Kidney epithelial cell (primary cell): ENCODE measurements at regions not wholly inside any gene's neighbourhood (a gene's known extent, or its start where the extent isn't known, plus 50 kb on each side); places are given as distances from the start of the nearest gene placed in this dataset.

Source experiments
- DNase-seq: peaks from one replicate; pipeline ENCODE4 v3.0.0-alpha.2; 2010; ENCODE audit warnings: low read depth
- H3K27me3 ChIP-seq: 2 replicates; pipeline ENCODE4 v1.6.0; 2011; ENCODE audit warnings: low read length; ENCODE audit not compliant: control insufficient read depth, insufficient read depth
- H3K36me3 ChIP-seq: 2 replicates; pipeline ENCODE4 v1.5.1; 2011; ENCODE audit warnings: low read length; ENCODE audit not compliant: control insufficient read depth, insufficient read depth
- H3K4me3 ChIP-seq: 2 replicates; pipeline ENCODE4 v1.5.1; 2011; ENCODE audit warnings: low read depth, mild to moderate bottlenecking, control low read depth, low read length
- TF ChIP-seq, protein P1 (sequence below): IDR thresholded peaks from 2 replicates; pipeline ENCODE4 v1.5.1; 2011; ENCODE audit warnings: mild to moderate bottlenecking, moderate library complexity, low read length, control low read depth, inconsistent platforms; ENCODE audit not compliant: insufficient read depth, poor library complexity, severe bottlenecking

DNA sequence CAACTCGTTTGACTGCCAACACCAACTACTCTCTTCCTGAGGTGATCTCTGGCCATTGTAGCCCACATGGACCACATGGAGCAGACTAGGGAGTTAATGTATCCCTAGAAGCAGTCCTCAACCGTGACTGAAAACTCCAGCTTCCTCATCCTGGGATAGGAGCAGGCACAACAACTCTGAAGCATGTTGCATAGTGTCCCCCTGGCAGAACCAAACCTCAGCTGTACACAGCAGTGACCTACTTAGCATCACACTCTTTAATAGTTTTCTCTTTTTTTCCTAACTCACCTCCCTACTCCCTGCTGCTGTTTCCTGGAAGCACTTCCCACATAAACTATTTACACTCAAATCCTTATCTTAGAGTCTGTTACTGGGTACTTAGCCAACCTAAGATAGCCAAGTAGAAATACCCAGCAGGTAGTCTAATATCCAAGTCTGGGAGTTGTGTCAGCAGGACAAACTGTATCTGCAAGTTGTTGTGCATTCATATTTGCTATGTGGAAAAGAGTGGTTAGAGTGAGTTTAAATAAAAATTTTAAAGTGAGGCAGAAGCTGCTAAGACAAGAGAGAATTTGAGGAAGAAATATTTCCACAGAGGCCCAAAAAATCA, 228.8 kb downstream of the LTN1 start:
- no peaks in the 10 kb centered on the region for H3K27me3 ChIP-seq
- H3K36me3 ChIP-seq, result no peaks in the 10 kb centered on the region
- TF ChIP-seq, protein P1, sequence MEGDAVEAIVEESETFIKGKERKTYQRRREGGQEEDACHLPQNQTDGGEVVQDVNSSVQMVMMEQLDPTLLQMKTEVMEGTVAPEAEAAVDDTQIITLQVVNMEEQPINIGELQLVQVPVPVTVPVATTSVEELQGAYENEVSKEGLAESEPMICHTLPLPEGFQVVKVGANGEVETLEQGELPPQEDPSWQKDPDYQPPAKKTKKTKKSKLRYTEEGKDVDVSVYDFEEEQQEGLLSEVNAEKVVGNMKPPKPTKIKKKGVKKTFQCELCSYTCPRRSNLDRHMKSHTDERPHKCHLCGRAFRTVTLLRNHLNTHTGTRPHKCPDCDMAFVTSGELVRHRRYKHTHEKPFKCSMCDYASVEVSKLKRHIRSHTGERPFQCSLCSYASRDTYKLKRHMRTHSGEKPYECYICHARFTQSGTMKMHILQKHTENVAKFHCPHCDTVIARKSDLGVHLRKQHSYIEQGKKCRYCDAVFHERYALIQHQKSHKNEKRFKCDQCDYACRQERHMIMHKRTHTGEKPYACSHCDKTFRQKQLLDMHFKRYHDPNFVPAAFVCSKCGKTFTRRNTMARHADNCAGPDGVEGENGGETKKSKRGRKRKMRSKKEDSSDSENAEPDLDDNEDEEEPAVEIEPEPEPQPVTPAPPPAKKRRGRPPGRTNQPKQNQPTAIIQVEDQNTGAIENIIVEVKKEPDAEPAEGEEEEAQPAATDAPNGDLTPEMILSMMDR, result no peak
- DNase-seq, result no peak
- no peak overlapping the region for H3K4me3 ChIP-seq

DNA sequence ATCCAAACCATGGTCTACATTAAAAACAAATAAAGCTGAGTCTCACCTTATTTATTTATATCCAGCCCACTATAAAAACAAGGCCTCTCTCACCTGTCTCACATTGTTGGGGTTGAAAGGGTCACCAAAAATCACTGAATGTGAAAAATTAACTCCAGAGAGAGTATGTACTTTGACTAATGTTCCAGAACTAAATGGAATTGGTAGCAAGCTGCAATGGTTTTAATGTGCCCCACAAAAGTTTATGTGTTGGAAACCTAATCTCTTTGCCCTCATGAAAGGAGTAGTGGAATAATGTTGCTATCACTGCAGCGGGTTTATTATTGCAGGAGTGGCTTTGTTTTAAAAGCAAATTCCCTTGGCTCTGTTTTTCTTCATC, 230.3 kb downstream of the LTN1 start:
- Histone ChIP-seq H3K36me3 (no peaks in the 10 kb centered on the region), H3K27me3 (no peaks in the 10 kb centered on the region), H3K4me3 (no peak overlapping the region)
- DNase-seq, result no peak
- TF ChIP-seq, protein P1, result no peak

DNA sequence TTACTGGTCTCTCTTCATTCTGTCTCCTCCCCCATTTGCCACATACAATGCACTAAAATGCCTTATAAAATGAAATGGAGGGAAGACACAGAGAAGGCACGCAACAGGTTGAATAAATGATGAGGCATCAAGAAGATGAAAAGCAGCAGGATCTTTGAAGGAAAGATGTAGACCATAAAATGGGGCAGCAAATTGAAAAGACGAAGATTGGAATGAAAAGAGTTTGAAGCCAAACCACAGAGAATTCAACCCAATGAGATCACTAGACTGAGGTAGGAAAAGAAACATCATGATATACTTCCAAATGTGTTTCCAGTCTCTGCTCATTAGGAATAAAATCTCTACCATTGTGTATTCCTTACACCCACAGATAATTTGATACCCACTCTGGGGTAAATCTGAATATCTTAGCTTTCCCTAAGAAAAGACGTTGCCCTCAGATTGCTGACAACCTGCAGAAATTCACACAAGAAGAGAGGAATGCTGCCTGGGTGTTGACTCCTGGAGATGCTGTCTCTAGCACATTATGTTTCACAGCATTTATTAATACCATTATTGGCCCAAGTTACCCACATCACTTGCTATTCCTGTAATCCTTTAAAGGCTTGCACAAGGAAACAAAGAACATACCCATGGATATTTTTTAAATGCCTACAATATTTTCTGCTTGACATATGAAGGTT, 230.9 kb downstream of the LTN1 start:
- Histone ChIP-seq H3K4me3 (no peak overlapping the region), H3K27me3 (no peaks in the 10 kb centered on the region), H3K36me3 (no peaks in the 10 kb centered on the region)
- no peak for DNase-seq
- TF ChIP-seq, protein P1, result no peak

DNA sequence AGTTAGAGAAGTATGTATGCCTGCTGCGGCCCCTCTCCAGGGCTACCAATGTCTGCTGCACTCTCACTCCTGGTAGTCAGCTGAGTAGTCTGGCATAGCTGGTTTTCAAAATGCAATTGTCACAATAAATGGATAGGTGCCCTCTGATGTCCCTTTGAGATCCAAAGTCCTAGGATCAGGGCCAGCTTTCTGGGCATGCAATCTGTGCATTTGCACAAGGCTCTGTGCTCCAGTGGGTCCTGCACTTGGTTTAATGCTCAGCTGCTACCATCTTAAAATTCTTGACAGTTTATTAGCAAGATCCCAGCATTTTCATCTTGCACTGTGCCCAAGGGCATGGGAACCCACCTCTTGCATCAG, 233.8 kb downstream of the LTN1 start:
- Histone ChIP-seq H3K27me3 (no peaks in the 10 kb centered on the region), H3K4me3 (no peak overlapping the region), H3K36me3 (no peaks in the 10 kb centered on the region)
- no peak for DNase-seq
- TF ChIP-seq, protein P1, result no peak

DNA sequence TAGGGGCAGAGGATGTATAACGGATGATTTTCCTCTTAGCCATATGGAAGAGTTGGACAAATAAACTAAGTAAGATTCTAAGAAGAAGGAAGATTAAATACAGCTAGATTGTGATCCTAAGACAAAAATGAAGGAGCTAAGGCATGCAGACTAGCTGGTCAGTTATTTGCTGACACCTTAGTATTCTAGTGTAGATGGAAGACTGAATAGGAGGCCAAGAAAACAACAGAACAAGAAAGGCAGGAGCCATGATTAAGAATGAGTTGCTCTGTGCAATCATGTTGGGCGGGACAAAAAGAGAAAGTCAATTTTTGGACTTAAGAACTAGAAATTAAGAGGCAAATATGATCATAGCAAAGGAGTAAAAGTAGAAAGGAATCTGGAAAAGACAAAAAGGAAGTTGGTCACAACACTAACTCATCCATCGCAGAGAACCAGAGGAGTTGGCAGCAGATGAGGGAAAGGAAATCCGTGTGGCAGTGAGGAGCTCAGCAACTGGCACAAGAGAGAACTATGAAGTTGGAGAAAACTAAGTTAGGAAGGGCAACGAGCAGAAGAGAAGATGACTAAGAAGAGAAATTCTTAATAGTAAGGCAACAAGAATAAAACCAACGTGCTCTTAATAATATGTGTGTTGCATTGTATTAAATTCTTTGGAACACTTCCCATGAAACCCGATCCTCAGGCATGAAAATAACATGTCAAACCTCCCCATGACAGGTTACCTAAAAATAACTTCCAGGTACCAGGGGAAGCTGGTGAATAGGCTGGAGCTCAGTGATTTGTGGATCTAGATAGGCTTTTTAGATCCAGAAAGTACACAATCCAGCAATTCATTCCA, 234.4 kb downstream of the LTN1 start:
- no peak overlapping the region for H3K4me3 ChIP-seq
- H3K36me3 ChIP-seq, result no peaks in the 10 kb centered on the region
- H3K27me3 ChIP-seq, result no peaks in the 10 kb centered on the region
- TF ChIP-seq, protein P1, result no peak
- DNase-seq, result no peak

DNA sequence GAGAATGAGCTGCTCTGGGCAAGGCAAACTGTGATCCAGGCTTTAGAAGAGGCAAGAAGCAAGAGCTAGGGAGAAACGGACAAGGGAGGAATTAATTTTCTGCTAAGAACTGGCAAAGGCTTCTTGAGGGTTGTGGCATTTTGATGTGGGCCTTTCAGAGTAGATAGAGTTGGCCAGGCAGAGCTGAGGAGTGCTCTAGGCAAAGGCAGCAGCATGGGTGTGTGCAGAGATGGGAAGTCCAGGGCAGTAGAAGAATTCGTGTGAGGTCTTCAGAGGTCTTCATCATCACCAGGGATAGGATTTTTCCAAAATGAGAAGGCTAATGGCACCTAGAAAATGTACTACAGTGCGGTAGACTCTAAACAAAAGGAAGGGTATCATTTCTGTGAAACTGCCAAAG, 237.8 kb downstream of the LTN1 start:
- TF ChIP-seq, protein P1, result no peak
- no peaks in the 10 kb centered on the region for H3K36me3 ChIP-seq
- DNase-seq, result no peak
- no peak overlapping the region for H3K4me3 ChIP-seq
- H3K27me3 ChIP-seq, result no peaks in the 10 kb centered on the region
